ENCODE measurements at regions not wholly inside any gene's neighbourhood (a gene's known extent, or its start where the extent isn't known, plus 50 kb on each side); places are given as distances from the start of the nearest gene placed in this dataset.

- TF ChIP-seq GATA3 (IDR thresholded peaks at IDR 0.05; ENCODE audit: low read depth, low read length) (no peak), GATA2 (IDR thresholded peaks at IDR 0.05; ENCODE audit: low read depth, low read length) (no peak)
Measured at GRCh38 chr2:14039134-14039533, 593.4 kb upstream of the LRATD1 start.

Measured in SH-SY5Y (cell line).